GM12878 (cell line): ENCODE measurements at regions not wholly inside any gene's neighbourhood (a gene's known extent, or its start where the extent isn't known, plus 50 kb on each side); places are given as distances from the start of the nearest gene placed in this dataset.

Experiments used
- CHD2 ChIP-seq: IDR thresholded peaks from 2 replicates; pipeline ENCODE4 v1.6.1; 2011; ENCODE audit warnings: low read depth, low read length, improper control_type of control experiment, borderline replicate concordance
- CTCF ChIP-seq, 3 experiments: IDR thresholded peaks in 2 of 3; conservative IDR thresholded peaks in 1 of 3; 2 replicates each; pipeline ENCODE4 v1.5.1; 2011; ENCODE audit warnings: low read depth in 3 of 3, low read length in 3 of 3, mild to moderate bottlenecking in 3 of 3, control low read depth in 2 of 3, moderate library complexity in 2 of 3, inconsistent platforms in 1 of 3, mixed read lengths in 1 of 3; ENCODE audit not compliant: control insufficient read depth in 2 of 3, insufficient read depth in 1 of 3; ENCODE audit errors: extremely low read depth in 1 of 3
- DPF2 ChIP-seq: fragments of 450-650 bp; IDR thresholded peaks from 2 replicates; pipeline ENCODE4 v1.6.1; 2017; ENCODE audit warnings: mild to moderate bottlenecking
- E2F8 ChIP-seq: fragments of 450-650 bp; IDR thresholded peaks from 2 replicates; pipeline ENCODE4 v1.6.1; 2018; ENCODE audit warnings: mild to moderate bottlenecking, low read depth, moderate library complexity; ENCODE audit not compliant: partially characterized antibody
- EGR1 ChIP-seq, 2 experiments: IDR thresholded peaks; 1 replicate in 1 of 2; 2 replicates in 1 of 2; pipeline ENCODE4 v1.6.1; 2011 to 2012; ENCODE audit warnings: low read depth in 2 of 2, low read length in 2 of 2, borderline replicate concordance in 1 of 2, mild to moderate bottlenecking in 1 of 2, moderate library complexity in 1 of 2
- ETV6 ChIP-seq, 2 experiments: fragments of 450-650 bp in 1 of 2; IDR thresholded peaks in 1 of 2; conservative IDR thresholded peaks in 1 of 2; 2 replicates each; pipeline ENCODE4 v1.6.1; 2014; ENCODE audit warnings: antibody characterized with exemption in 1 of 2, borderline replicate concordance in 1 of 2, low read depth in 1 of 2, mild to moderate bottlenecking in 1 of 2, moderate library complexity in 1 of 2
- EZH2 ChIP-seq: IDR thresholded peaks from 2 replicates; pipeline ENCODE4 v1.6.1; 2012; ENCODE audit warnings: low read depth, mild to moderate bottlenecking, control low read depth, inconsistent platforms, low read length, borderline replicate concordance; ENCODE audit not compliant: control insufficient read depth
- JUNB ChIP-seq: IDR thresholded peaks from 2 replicates; pipeline ENCODE4 v1.6.1; 2016; ENCODE audit warnings: antibody characterized with exemption, mild to moderate bottlenecking
- KLF5 ChIP-seq: fragments of 450-650 bp; IDR thresholded peaks from 2 replicates; pipeline ENCODE4 v1.6.1; 2014; ENCODE audit warnings: mild to moderate bottlenecking; ENCODE audit not compliant: partially characterized antibody
- PRDM15 ChIP-seq: fragments of 450-650 bp; formaldehyde crosslinking; IDR thresholded peaks from 2 replicates; pipeline ENCODE4 v1.4.0; 2020; ENCODE audit warnings: mild to moderate bottlenecking, moderate library complexity
- SIX5 ChIP-seq: IDR thresholded peaks from 2 replicates; pipeline ENCODE4 v1.6.1; 2011; ENCODE audit warnings: mild to moderate bottlenecking, low read depth, low read length, moderate library complexity; ENCODE audit not compliant: severe bottlenecking
- SKIL ChIP-seq: fragments of 450-650 bp; IDR thresholded peaks from 2 replicates; pipeline ENCODE4 v1.6.1; 2017; ENCODE audit warnings: mild to moderate bottlenecking, low read depth, inconsistent platforms; ENCODE audit not compliant: poor library complexity, severe bottlenecking
- SREBF1 ChIP-seq: IDR thresholded peaks from 2 replicates; pipeline ENCODE4 v1.6.1; 2012; ENCODE audit warnings: mild to moderate bottlenecking, low read length
- SREBF2 ChIP-seq: IDR thresholded peaks from 2 replicates; pipeline ENCODE4 v1.6.1; 2012; ENCODE audit warnings: mild to moderate bottlenecking, low read length
- TARDBP ChIP-seq: IDR thresholded peaks from 2 replicates; pipeline ENCODE4 v1.6.1; 2016; ENCODE audit warnings: borderline replicate concordance

GRCh38 chr18:46250084-46250811, 146.1 kb downstream of the HAUS1 start (continued):
- 0 out of 2 replicates have a peak, but pooled peaks have one; percentile 15 for TF ChIP-seq CHD2
- peak; percentile 49; the same call in 1 of the 2 replicates for TF ChIP-seq SREBF2
- peak; percentile 42 for TF ChIP-seq E2F8
- peak; percentile 84 for TF ChIP-seq JUNB
- TF ChIP-seq CTCF (IDR thresholded peaks at IDR 0.05 in 2 of 3, conservative IDR thresholded peaks at IDR 0.05 in 1 of 3; ENCODE audit: control insufficient read depth in 2 of 3, extremely low read depth in 1 of 3, insufficient read depth in 1 of 3, low read depth in 3 of 3, low read length in 3 of 3), result no peak
- TF ChIP-seq EZH2, result no peak
- TF ChIP-seq SIX5, result no peak
- peak; percentile 69 for TF ChIP-seq DPF2
- peak; percentile 87 for TF ChIP-seq SKIL
- TF ChIP-seq PRDM15 (CRISPR knock-in tag), result peak; percentile 84
- TF ChIP-seq TARDBP, result no peak
- 0 out of 2 replicates have a peak, but pooled peaks have one; percentile 65 for TF ChIP-seq SREBF1
- TF ChIP-seq KLF5, result no peak
- TF ChIP-seq EGR1 (IDR thresholded peaks at IDR 0.05; ENCODE audit: borderline replicate concordance in 1 of 2, low read depth in 2 of 2, low read length in 2 of 2), result 0 out of 3 replicates have a peak, but pooled peaks of 1 of the 2 experiments have one; percentile 36
- peak in 1 of 2 experiments; percentile 97; a peak in 2 of 4 replicates for TF ChIP-seq ETV6 (conservative IDR thresholded peaks at IDR 0.05 in 1 of 2, IDR thresholded peaks at IDR 0.05 in 1 of 2; ENCODE audit: borderline replicate concordance in 1 of 2, low read depth in 1 of 2)
